Liver (tissue), 8 donors: ENCODE measurements at regions not wholly inside any gene's neighbourhood (a gene's known extent, or its start where the extent isn't known, plus 50 kb on each side); places are given as distances from the start of the nearest gene placed in this dataset.

Experiments
- DNase-seq: peaks from one replicate; pipeline ENCODE4 v3.0.0-alpha.2; 2017; ENCODE audit warnings: low spot score
- H3K27ac ChIP-seq, 2 donors: one replicate each; pipeline ENCODE4 v1.7.0; 2013; ENCODE audit warnings: inconsistent platforms in 2 of 2, low read length in 2 of 2, control low read depth in 1 of 2, low read depth in 1 of 2, mild to moderate bottlenecking in 1 of 2
- H3K27me3 ChIP-seq, 4 donors: one replicate each; pipeline versions ENCODE4 v1.6.1 to v1.7.0; 2013; ENCODE audit warnings: low read length in 3 of 4, inconsistent platforms in 1 of 4, mild to moderate bottlenecking in 1 of 4, moderate library complexity in 1 of 4; ENCODE audit not compliant: control insufficient read depth in 4 of 4, insufficient read depth in 4 of 4
- H3K36me3 ChIP-seq, 4 donors: one replicate each; pipeline versions ENCODE4 v1.6.1 to v1.7.0; 2013; ENCODE audit warnings: low read length in 3 of 4, mild to moderate bottlenecking in 3 of 4, low read depth in 1 of 4, moderate library complexity in 1 of 4; ENCODE audit not compliant: control insufficient read depth in 4 of 4, insufficient read depth in 3 of 4
- H3K4me1 ChIP-seq, 4 donors: one replicate each; pipeline versions ENCODE4 v1.6.1 to v1.7.0; 2013; ENCODE audit warnings: low read length in 3 of 4, mild to moderate bottlenecking in 3 of 4, moderate library complexity in 1 of 4; ENCODE audit not compliant: control insufficient read depth in 4 of 4, insufficient read depth in 4 of 4
- H3K4me3 ChIP-seq, 3 donors: one replicate each; pipeline versions ENCODE4 v1.6.1 to v1.7.0; 2013; ENCODE audit warnings: low read length in 3 of 3, control low read depth in 1 of 3, low read depth in 1 of 3, mild to moderate bottlenecking in 1 of 3
- H3K9ac ChIP-seq, 2 donors: one replicate each; pipeline ENCODE4 v1.7.0; 2013; ENCODE audit warnings: low read length in 2 of 2, mild to moderate bottlenecking in 2 of 2, moderate library complexity in 2 of 2, control low read depth in 1 of 2, low read depth in 1 of 2
- H3K9me3 ChIP-seq, 4 donors: one replicate each; pipeline versions ENCODE4 v1.6.1 to v1.7.0; 2013; ENCODE audit warnings: low read length in 3 of 4; ENCODE audit not compliant: control insufficient read depth in 4 of 4
- ATF3 ChIP-seq: IDR thresholded peaks from 2 replicates; pipeline ENCODE4 v1.6.1; 2016; ENCODE audit warnings: antibody characterized with exemption
- CTCF ChIP-seq: fragments of 150-350 bp; IDR thresholded peaks from 2 replicates; pipeline ENCODE4 v1.5.1; 2017; ENCODE audit warnings: improper control_type of control experiment, low read depth, low read length; ENCODE audit not compliant: missing input control
- EGR1 ChIP-seq, 2 donors: IDR thresholded peaks; 2 replicates each; pipeline ENCODE4 v1.6.1; 2016 to 2018; ENCODE audit warnings: antibody characterized with exemption in 2 of 2, low read depth in 2 of 2
- FOXA1 ChIP-seq: IDR thresholded peaks from 2 replicates; pipeline ENCODE4 v1.6.1; 2016; ENCODE audit warnings: antibody characterized with exemption
- FOXA2 ChIP-seq: IDR thresholded peaks from 2 replicates; pipeline ENCODE4 v1.6.1; 2016; ENCODE audit warnings: antibody characterized with exemption
- GABPA ChIP-seq, 2 donors: IDR thresholded peaks in 1 of 2; conservative IDR thresholded peaks in 1 of 2; 2 replicates each; pipeline ENCODE4 v1.6.1; 2016; ENCODE audit warnings: antibody characterized with exemption in 2 of 2, mild to moderate bottlenecking in 1 of 2, moderate library complexity in 1 of 2
- HNF4A ChIP-seq, 2 donors: conservative IDR thresholded peaks; 2 replicates each; pipeline ENCODE4 v1.6.1; 2016; ENCODE audit warnings: antibody characterized with exemption in 2 of 2, mild to moderate bottlenecking in 2 of 2
- HNF4G ChIP-seq: IDR thresholded peaks from 2 replicates; pipeline ENCODE4 v1.6.1; 2016; ENCODE audit warnings: antibody characterized with exemption
- JUND ChIP-seq, 2 donors: IDR thresholded peaks; 2 replicates each; pipeline ENCODE4 v1.6.1; 2016; ENCODE audit warnings: antibody characterized with exemption in 2 of 2
- NR2F2 ChIP-seq: IDR thresholded peaks from 2 replicates; pipeline ENCODE4 v1.6.1; 2016; ENCODE audit warnings: antibody characterized with exemption
- RAD21 ChIP-seq, 2 donors: IDR thresholded peaks; 2 replicates each; pipeline ENCODE4 v1.6.1; 2016; ENCODE audit warnings: antibody characterized with exemption in 2 of 2, mild to moderate bottlenecking in 2 of 2
- REST ChIP-seq: IDR thresholded peaks from 2 replicates; pipeline ENCODE4 v1.6.1; 2016; ENCODE audit warnings: antibody characterized with exemption, mild to moderate bottlenecking
- RXRA ChIP-seq, 2 donors: IDR thresholded peaks; 2 replicates each; pipeline ENCODE4 v1.6.1; 2017 to 2018; ENCODE audit warnings: antibody characterized with exemption in 2 of 2, mild to moderate bottlenecking in 1 of 2
- SP1 ChIP-seq: IDR thresholded peaks from 2 replicates; pipeline ENCODE4 v1.6.1; 2018; ENCODE audit warnings: antibody characterized with exemption, mild to moderate bottlenecking
- TAF1 ChIP-seq: conservative IDR thresholded peaks from 2 replicates; pipeline ENCODE4 v1.6.1; 2016; ENCODE audit warnings: antibody characterized with exemption, mild to moderate bottlenecking
- YY1 ChIP-seq: IDR thresholded peaks from 2 replicates; pipeline ENCODE4 v1.6.1; 2016; ENCODE audit warnings: antibody characterized with exemption, mild to moderate bottlenecking
- ZBTB33 ChIP-seq: IDR thresholded peaks from 2 replicates; pipeline ENCODE4 v1.6.1; 2016; ENCODE audit warnings: antibody characterized with exemption
- WGBS: extraction: QIAGEN DNeasy Blood & Tissue Kit; methylation state at CpG from one replicate; pipeline ENCODE4 v1.1.7; 2013; 5-methylcytosine and 5-hydroxymethylcytosine counted together
- TF ChIP-seq, protein P1 (sequence below): IDR thresholded peaks from 2 replicates; pipeline ENCODE4 v1.6.1; 2016; ENCODE audit warnings: antibody characterized with exemption
- donor health status: healthy.
- donor health status: healthy.
- donor health status: healthy.
- donor health status: healthy.
- donor health status: healthy.

GRCh38 chr20:18922898-18923297, 109.3 kb downstream of the SCP2D1 start:
- no peak for TF ChIP-seq TAF1
- no peak for TF ChIP-seq FOXA2
- no peak for TF ChIP-seq FOXA1
- TF ChIP-seq CTCF = no peak
- TF ChIP-seq GABPA (IDR thresholded peaks at IDR 0.05 in 1 of 2, conservative IDR thresholded peaks at IDR 0.05 in 1 of 2) = no peak
- TF ChIP-seq YY1 = no peak
- TF ChIP-seq SP1 = no peak

DNA sequence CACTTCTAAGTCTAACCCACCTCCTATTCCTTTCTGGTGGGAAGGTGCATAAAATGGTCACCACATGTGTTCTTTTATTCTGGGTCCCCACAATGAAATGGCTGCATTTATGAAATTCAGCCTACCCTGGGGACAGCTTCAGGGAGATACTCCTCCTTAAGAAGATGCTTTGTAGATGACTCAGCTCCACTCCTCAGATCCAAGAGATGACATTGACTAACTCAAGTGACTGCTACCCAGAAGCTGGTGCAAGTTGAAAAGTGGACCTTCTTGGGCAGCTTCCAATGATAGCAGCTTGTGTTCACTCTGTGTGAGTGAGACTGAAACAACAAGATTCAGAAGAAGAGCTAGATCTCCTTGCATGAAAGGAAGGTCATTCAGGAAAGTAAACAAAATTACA, 113.4 kb downstream of the SCP2D1 start:
- no peak for TF ChIP-seq EGR1 (IDR thresholded peaks at IDR 0.05; ENCODE audit: low read depth in 2 of 2)
- TF ChIP-seq, protein P1, sequence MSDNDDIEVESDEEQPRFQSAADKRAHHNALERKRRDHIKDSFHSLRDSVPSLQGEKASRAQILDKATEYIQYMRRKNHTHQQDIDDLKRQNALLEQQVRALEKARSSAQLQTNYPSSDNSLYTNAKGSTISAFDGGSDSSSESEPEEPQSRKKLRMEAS = no peak
- TF ChIP-seq JUND (IDR thresholded peaks at IDR 0.05) = no peak
- no peak for TF ChIP-seq NR2F2
- no peak for TF ChIP-seq FOXA1
- no peak for TF ChIP-seq REST
- no peak for TF ChIP-seq CTCF
- TF ChIP-seq HNF4A (conservative IDR thresholded peaks at IDR 0.05) = no peak
- TF ChIP-seq GABPA (IDR thresholded peaks at IDR 0.05 in 1 of 2, conservative IDR thresholded peaks at IDR 0.05 in 1 of 2) = no peak
- no peak for TF ChIP-seq YY1
- no peak for TF ChIP-seq RXRA (IDR thresholded peaks at IDR 0.05)
- no peak for TF ChIP-seq TAF1
- no peak for TF ChIP-seq HNF4G
- no peak for TF ChIP-seq RAD21 (IDR thresholded peaks at IDR 0.05)
- no peak for TF ChIP-seq ZBTB33
- TF ChIP-seq ATF3 = no peak
- TF ChIP-seq SP1 = no peak
- TF ChIP-seq FOXA2 = no peak
- Histone ChIP-seq H3K4me3 (no peak overlapping the region), H3K36me3 (no peaks in the 10 kb centered on the region), H3K27ac (no peak overlapping the region), H3K9ac (no peak overlapping the region), H3K4me1 (no peaks in the 10 kb centered on the region), H3K9me3 (no peaks in the 10 kb centered on the region), H3K27me3 (no peaks in the 10 kb centered on the region)
- DNase-seq = no peak

More at GRCh38 chr20:18922898-18923297, 109.3 kb downstream of the SCP2D1 start:
- Histone ChIP-seq H3K27me3 (no peaks in the 10 kb centered on the region), H3K9ac (no peak overlapping the region), H3K4me1 (no peaks in the 10 kb centered on the region), H3K36me3 (no peaks in the 10 kb centered on the region), H3K4me3 (no peak overlapping the region), H3K27ac (no peak overlapping the region), H3K9me3 (no peaks in the 10 kb centered on the region)
- WGBS = 89% methylated on average over 2 of the region's 2 CpGs
- no peak for DNase-seq
